ENCODE measurements at regions not wholly inside any gene's neighbourhood (a gene's known extent, or its start where the extent isn't known, plus 50 kb on each side); places are given as distances from the start of the nearest gene placed in this dataset.

- TF ChIP-seq CTCF (conservative IDR thresholded peaks at IDR 0.05; ENCODE audit: low read length) (no peak), EZH2phosphoT487 (IDR thresholded peaks at IDR 0.05; ENCODE audit: borderline replicate concordance) (no peak)
Observed at GRCh38 chr12:25332143-25332542, 81.4 kb upstream of the KRAS start.
